ENCODE measurements at regions not wholly inside any gene's neighbourhood (a gene's known extent, or its start where the extent isn't known, plus 50 kb on each side); places are given as distances from the start of the nearest gene placed in this dataset.

- DNase-seq: no peak
Measured at GRCh38 chr1:55586771-55587170, 371.6 kb upstream of the USP24 start.

DNA sequence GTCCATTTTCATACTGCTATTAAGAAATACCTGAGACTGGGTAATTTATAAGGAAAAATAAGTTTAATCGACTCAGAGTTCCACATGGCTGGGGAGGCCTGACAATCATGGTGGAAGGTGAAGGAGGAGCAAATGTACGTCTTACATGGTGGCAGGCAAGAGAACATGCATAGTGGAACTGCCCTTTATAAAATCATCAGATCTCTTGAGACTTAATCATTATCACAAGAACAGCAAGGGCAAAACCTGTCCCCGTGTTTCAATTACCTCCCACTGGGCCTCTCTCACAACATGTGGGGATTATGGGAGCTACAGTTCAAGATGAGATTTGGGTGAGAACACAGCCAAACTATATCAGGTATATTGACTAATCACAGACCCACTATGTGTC is 370.2 kb upstream of the USP24 start:
- no peak for DNase-seq

DNA sequence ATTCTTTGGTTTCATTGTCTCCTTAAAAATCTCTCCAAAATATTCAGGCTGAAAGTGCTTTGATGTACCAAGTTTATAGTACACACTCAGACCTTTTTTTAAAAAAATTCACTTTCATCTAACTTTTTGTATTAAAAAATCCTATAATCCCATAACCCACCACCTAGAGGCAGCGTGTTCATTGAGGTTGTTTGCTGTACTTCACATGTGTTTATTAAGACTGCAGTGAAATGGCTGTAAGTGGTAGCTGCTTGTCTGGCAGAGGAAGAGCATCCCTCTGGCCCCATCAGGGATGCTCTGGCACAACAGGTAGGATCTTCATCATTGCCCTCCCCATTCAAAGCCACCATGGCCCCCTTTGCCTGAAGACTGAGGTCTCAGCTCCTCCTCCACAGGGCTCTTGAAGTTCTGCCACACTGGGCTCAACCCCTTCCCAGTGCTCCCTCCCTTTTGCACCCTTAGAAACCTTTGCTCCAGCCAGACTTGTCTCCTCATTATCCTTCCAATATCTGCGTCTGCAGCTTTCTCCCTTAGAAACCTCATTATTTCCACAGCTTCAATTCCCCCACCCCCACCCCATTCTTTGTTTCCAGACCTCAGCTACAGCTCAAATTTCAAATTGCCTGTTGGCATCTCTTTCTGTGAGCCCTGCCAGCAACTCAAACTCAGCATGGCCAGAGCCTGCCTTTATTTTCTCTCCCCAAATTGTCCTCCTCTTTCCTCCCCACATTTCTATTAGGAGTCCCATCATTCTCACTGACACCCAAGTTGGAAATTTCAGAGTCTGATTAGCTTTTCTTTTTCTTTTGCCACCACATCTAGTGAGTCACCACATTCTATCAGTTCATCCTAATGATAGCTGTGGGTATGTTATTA is 369.6 kb upstream of the USP24 start:
- no peak for DNase-seq

GRCh38 chr1:55582084-55582483 is 366.9 kb upstream of the USP24 start:
- no peak for DNase-seq

- DNase-seq: no peak
Measured at GRCh38 chr1:55580845-55581332, 365.7 kb upstream of the USP24 start.

- DNase-seq: no peak
Measured at GRCh38 chr1:55579332-55580001, 364.3 kb upstream of the USP24 start.

DNA sequence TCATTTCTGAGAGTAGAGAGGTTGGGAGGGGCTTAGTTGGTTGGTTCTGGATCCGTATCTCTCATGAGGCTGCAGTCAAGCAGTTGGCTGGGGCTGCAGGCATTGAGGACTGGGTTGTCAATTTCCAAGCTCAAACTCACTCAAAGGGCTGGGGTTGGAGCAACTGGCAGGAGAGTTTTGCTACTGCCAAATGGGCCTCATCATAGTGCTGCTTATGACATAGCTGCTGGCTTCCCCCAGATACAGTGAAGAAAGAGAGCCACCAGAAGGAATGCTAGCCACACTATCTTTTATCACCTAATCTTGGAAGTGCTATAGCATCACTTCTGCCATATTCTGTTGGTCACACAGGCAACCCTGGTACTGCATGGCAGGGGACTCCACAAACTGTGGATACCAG is 363.5 kb upstream of the USP24 start:
- DNase-seq: no peak

- DNase-seq: no peak
Measured at GRCh38 chr1:55575571-55576279, 360.6 kb upstream of the USP24 start.

GRCh38 chr1:55574691-55575225 is 359.6 kb upstream of the USP24 start:
- DNase-seq: no peak

DNA sequence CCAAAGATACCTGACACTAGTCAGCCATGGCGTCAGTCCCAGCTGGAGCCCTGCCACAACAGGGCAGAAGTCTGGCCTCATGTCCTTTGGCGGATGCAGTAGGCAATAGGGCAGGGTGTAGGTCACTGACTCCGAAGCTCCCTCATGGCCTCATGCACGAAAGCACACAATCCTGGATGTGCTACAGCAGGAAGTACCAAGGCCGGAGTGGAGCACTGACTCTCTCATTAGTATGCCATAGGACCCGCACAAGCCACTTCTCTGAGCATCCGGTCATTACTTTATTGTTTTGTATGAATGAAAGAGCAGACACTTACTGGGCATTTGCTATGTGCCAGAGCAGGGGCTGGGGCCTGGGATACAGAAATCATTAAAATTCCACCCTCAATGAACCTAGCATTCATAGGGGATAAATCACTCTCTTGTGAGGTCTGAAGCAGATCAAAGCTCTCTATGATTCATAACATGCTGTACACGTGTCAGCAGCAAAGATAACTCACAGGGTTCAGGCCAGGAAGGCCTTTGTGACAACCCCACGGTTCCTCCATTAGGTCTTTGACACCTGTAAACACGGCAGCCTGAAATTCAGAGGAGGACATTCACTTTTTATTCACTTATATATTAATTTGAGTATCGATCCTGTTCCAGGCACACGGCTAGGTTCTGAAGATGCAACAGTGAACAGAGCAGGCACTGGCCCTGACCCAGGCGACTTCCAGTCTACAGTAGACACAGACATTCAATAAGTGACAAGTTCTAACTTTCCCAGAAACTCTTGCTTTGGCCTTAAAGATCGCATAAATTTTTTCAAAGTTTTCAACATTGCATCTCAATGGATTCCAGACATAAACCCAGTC is 357.9 kb upstream of the USP24 start:
- no peak for DNase-seq

GRCh38 chr1:55571767-55572166 is 356.6 kb upstream of the USP24 start:
- no peak for DNase-seq

DNA sequence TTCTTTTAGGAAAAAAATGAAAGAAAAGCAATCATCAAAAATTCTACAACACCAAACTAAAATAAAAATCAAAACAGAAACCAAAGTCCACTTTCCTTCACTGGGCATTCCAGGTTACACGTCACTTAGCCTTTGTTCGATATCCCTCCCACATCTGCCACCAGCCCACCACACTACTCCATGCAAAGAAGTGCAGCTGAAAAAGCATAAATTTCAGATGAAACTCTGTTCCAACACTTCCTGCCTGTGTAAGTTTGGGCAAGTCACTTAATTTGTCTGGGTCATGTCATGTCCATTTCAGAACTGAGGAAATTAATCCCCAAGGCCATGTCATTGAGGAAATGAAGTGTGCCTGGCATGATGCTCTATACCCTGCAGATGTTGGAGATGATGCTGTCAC is 354.3 kb upstream of the USP24 start:
- no peak for DNase-seq

DNA sequence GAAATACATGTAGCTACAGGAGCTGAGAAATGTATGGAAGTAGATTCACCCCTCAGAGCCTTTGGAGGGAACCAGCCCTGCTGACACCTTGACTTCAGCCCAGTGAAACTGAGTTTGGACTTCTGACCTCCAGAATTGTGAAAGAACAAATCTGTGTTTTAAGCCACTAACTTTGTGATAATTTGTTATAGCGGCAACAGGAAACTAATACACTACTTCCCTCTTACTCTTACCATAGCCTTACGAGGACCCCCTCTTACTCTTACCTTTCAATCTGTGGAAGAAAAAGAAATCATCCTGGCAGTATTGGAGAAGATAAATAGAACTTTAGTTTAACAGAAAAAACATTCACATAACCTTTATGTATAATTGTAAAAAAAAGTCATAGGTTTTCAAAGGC is 353.6 kb upstream of the USP24 start:
- no peak for DNase-seq

DNA sequence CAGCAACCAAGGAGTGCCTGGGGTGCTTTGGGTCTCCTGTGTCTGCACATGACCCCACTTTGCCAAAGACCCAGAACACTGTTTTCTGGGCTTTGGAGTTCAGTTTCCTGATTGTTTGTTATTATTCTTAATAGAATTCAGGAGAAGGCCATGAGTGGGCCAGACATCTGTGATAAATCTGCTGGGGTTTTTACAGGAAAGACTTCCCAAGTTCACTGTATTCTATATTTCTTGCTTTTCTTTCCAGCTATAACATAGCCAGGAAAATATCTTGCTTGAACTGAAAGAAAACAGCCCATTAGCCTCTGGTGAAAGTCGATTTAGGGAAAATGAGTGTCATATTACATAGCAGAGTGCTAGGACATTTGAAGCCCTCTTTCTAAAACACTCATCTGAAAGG is 345.1 kb upstream of the USP24 start:
- no peak for DNase-seq

- DNase-seq: no peak
Measured at GRCh38 chr1:55559842-55560241, 344.7 kb upstream of the USP24 start.

DNA sequence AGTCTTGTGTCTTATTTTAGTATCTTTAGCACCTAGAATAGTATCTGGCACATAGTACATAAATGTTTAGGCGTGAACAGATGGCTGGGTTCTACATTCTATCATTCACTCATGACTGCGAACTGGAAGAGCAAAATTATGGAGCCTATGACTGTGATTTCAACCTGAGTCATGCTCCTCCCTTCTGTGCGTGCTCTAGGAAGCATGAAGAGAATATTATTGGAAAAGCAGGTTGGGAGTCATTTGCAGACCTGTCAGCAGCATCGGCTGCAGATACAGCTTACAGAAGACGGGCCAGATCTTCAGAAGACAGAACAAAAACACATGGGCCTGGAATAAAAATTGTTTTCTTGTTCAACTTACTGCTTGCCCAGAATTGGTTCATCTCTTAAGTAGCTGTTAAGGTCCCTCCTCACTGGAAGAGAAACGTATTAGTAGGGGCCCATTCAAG is 344.0 kb upstream of the USP24 start:
- no peak for DNase-seq

DNA sequence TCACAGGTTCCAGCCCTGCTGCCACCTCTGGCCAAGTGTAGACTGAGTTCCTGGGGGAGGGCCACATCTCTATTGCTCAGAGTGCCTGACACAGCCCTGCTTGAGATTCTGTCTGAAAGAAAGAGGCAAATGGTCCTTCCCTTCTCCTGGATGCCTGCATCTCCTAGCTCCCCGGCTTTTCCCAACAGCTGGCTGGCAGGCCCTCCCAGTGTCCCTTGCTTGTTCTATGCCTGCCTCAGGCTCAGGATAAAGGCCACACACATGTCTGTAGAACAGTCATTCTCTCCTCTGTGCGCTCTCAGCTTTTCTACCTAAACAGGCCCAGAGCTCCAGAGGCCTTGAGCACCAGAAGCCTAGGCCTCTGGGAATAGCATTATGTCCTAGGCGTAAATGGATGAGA is 343.4 kb upstream of the USP24 start:
- no peak for DNase-seq

DNA sequence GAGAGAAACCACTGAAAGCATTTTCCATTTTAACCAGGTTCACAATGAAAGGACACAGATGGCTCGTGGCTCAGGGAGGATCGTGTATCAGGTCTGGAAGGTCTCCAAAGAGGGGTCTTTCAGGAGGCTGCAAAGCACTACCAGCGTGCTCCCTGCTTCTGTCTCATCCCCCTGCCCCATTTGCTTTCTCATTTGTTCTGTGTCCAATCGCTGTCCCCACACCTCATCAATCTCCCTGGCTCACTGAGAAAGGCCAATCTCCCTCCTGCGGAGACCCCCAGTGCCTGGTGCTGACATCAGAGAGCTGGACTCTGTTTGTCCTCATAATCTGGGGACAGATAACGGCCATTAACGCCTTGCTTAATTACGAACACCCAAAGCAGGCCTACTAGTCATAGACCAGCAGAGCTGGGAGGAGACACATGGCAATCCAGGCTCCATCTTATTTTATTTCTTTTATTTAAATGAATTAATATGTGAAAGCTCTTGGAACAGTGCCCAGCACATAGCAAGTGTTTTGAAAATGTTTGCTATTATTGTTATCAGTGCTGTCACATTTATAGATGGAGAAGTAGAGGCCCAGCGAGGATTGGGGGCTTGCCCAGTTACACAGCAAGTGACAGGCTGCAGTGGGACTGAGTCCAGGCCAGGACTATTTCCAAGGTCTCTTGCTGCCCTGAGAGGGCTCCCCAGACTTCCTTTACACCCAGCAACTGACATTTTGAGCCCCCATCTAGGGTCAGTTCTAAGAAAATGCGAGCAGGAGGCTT is 341.0 kb upstream of the USP24 start:
- no peak for DNase-seq

DNA sequence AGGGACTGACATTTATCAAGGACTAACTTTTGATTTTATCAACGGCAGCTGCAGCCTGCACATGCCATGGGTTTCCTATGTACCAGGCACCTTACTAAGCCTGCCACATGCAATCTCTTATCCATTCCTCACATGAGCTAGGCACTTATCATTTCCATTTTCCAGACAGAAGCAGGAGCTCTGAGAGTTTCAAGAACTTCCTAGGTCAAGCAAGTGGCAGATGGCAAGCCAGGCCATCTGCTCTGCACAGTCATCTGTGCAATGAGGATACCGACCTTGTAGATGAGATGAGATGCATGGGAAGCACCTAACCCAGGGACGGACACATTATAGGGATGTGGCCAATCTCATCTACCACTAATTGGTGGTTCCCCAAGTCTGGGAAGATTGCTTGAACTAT is 339.4 kb upstream of the USP24 start:
- no peak for DNase-seq

DNA sequence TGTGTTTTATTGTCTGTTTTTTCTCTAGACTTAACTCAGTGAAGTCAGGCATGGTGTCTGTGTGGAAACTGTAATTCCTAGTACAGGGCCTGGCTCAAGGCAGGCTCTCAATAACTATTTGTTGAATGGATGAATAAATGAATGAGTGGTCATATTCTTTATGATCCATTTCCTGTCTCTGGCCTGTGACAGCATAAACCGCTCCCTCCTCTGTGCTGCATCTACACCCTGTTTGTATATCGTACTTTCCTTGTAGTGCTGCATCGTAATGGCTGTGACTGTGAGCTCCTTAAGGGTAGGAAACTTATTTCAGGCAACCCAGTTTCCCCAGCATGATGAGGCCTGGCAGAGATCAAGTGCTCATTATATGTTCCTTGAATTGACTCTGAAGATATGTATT is 337.5 kb upstream of the USP24 start:
- no peak for DNase-seq

DNA sequence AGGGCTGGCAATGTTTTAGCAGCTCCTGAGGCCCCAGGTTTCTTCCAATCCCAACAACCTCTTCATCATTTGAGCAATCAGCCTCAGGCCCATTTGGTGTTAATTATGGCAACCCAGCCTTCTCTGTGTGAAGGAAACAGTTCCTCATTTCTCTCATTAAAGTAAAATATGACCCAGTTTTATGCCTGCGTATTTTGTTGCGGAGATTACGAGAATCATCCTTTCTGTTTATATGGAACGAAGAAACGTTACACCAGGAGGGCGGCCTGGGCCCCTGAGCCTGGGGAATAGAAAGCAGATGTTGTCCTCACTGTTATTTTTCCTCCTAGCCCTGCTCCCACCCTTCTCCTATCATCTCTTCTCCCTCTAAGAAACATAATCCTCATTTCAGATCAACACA is 332.2 kb upstream of the USP24 start:
- DNase-seq: no peak

- no peak for DNase-seq
Measured at GRCh38 chr1:55546553-55546952, 331.4 kb upstream of the USP24 start.

Measured in effector CD8-positive, alpha-beta T cell (primary cell).